ENCODE measurements at regions not wholly inside any gene's neighbourhood (a gene's known extent, or its start where the extent isn't known, plus 50 kb on each side); places are given as distances from the start of the nearest gene placed in this dataset.

DNA sequence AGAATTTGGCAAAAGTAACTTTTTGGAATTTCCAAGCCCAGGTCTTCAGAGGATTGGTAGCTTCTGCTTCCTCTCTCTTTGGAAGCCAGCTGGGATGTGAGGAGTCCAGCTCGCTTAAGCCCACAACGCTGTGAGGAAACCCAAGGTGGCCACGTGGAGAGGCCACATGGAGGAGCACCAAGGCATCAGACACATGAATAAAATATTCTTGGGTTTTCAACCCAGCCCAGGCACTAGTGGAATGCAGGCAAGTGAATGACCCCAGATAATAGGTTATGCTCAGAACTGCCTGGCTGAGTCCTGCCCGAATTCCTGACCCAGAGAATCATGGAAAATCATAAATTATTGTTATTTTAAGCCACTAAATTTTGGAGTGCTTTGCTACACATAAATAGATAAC lies 119.7 kb upstream of the PARP11 start:
- H4K20me1 ChIP-seq (ENCODE audit: insufficient read depth, low read length), result no peaks in the 10 kb centered on the region
- H3K4me3 ChIP-seq (ENCODE audit: insufficient read depth, low read depth, low read length), result no peak overlapping the region
- no peak overlapping the region for H2BK5ac ChIP-seq (ENCODE audit: low read depth, low read length, poor library complexity, severe bottlenecking)
- DNase-seq (no peak), ATAC-seq (ENCODE audit: low read depth) (no peak)
- no peak overlapping the region for H3K9ac ChIP-seq (ENCODE audit: low read depth, low read length)
- BruUV-seq (replicated peaks), result no TSS peak
- H3K9me3 ChIP-seq (ENCODE audit: control insufficient read depth, insufficient read depth, low read length), result no peaks in the 10 kb centered on the region
- H3K36me3 ChIP-seq (ENCODE audit: control insufficient read depth, insufficient read depth, low read length), result no peaks in the 10 kb centered on the region
- no peak overlapping the region for H4K8ac ChIP-seq (ENCODE audit: low read depth in 2 of 2, low read length in 2 of 2)
- H2AK9ac ChIP-seq (replicated peaks; ENCODE audit: low read depth, low read length, poor library complexity), result no peak overlapping the region
- no peak overlapping the region for H2AK5ac ChIP-seq (ENCODE audit: low read depth, low read length)
- H4K5ac ChIP-seq (ENCODE audit: low read depth, low read length), result no peak overlapping the region
- H3K56ac ChIP-seq (ENCODE audit: extremely low read depth, insufficient read depth, low read length), result no peak overlapping the region
- no peaks in the 10 kb centered on the region for H3K9me1 ChIP-seq (ENCODE audit: insufficient read depth, low read length)
- WGBS, 2 experiments (ENCODE audit: extremely low coverage in 2 of 2, insufficient read length in 1 of 2), result no CpG with 5 or more reads among the region's 4 CpGs
- H3K27ac ChIP-seq (ENCODE audit: insufficient read depth, low read length), result no peak overlapping the region
- H3K14ac ChIP-seq (replicated peaks; ENCODE audit: low read depth, low read length), result no peak overlapping the region
- in situ Hi-C loops (cut with MboI; ENCODE audit: low sequenced_read_pairs) (loop anchor here (5.0 kb wide), 1 partner anchor 294 kb away; no protein-coding TSS in a partner anchor), intact Hi-C loops (cut with micrococcal nuclease) (loop anchor here (10.0 kb wide), 1 partner anchor 112 kb away; no protein-coding TSS in a partner anchor), dilution Hi-C loops (cut with HindIII; ENCODE audit: low sequenced_read_pairs, unreplicated experiment) (no loop called here)
- H2BK120ac ChIP-seq (ENCODE audit: low read depth, low read length), result no peak overlapping the region
- no peak overlapping the region for H3K4ac ChIP-seq (ENCODE audit: low read depth, low read length)
- H3K27me3 ChIP-seq (ENCODE audit: control insufficient read depth, insufficient read depth, low read length), result peaks cover 36% of the 10 kb centered on the region
- H3K4me2 ChIP-seq (ENCODE audit: low read depth, low read length), result no peak overlapping the region
- no peak overlapping the region for H3K18ac ChIP-seq (ENCODE audit: low read depth, low read length)
- H3K4me1 ChIP-seq (ENCODE audit: control insufficient read depth, insufficient read depth, low read length), result no peaks in the 10 kb centered on the region
- H3K23ac ChIP-seq (ENCODE audit: low read depth, low read length), result no peak overlapping the region
- ChIA-PET CTCF (interaction anchor here (1.2 to 2.0 kb wide), 4 partner anchors 37 to 284 kb away, joined by 6 read pairs; no protein-coding TSS in a partner anchor), POLR2A (ENCODE audit: unreplicated experiment) (no interaction called here)
- H2BK15ac ChIP-seq (ENCODE audit: low read depth, low read length), result no peak overlapping the region
- no peak overlapping the region for H2BK20ac ChIP-seq (ENCODE audit: low read depth, low read length)
- no peaks in the 10 kb centered on the region for H3K79me1 ChIP-seq (ENCODE audit: low read depth in 1 of 2, low read length in 2 of 2)
- no peak overlapping the region for H4K91ac ChIP-seq (ENCODE audit: insufficient read depth, low read depth, low read length)
- no peak overlapping the region for H2AFZ ChIP-seq (replicated peaks; ENCODE audit: low read length, poor library complexity)
- TF ChIP-seq CHD1 (IDR thresholded peaks at IDR 0.05; ENCODE audit: low read depth, low read length) (no peak), USF2 (IDR thresholded peaks at IDR 0.05; ENCODE audit: low read depth, low read length) (no peak), MXI1 (IDR thresholded peaks at IDR 0.05; ENCODE audit: borderline replicate concordance, low read depth, low read length) (no peak), MAFK (IDR thresholded peaks at IDR 0.05; ENCODE audit: low read depth, low read length) (no peak), RCOR1 (IDR thresholded peaks at IDR 0.05; ENCODE audit: insufficient replicate concordance, low read length) (no peak), POLR2A (IDR thresholded peaks at IDR 0.05; ENCODE audit: low read depth, low read length) (no peak)

All from IMR-90 (cell line).